DOHH2 (cell line): ENCODE measurements at regions not wholly inside any gene's neighbourhood (a gene's known extent, or its start where the extent isn't known, plus 50 kb on each side); places are given as distances from the start of the nearest gene placed in this dataset.

Experiments used
- CTCF ChIP-seq: fragments of 200-600 bp; sonication (generic); IDR thresholded peaks from one replicate; pipeline ENCODE4 v1.5.1; 2014; ENCODE audit warnings: antibody characterized with exemption, mild to moderate bottlenecking, low read depth, low read length; ENCODE audit not compliant: poor library complexity, severe bottlenecking
- EZH2phosphoT487 ChIP-seq: fragments of 200-600 bp; sonication (generic); IDR thresholded peaks from 2 replicates; pipeline ENCODE4 v1.6.1; 2017; ENCODE audit warnings: borderline replicate concordance, mild to moderate bottlenecking, antibody characterized with exemption, low read length, moderate library complexity, mixed read lengths

GRCh38 chr2:71803398-71803797 lies 344.3 kb downstream of the CYP26B1 start:
- TF ChIP-seq CTCF = no peak
- TF ChIP-seq EZH2phosphoT487 = no peak
